Left colon (tissue), 2 donors: ENCODE measurements at regions not wholly inside any gene's neighbourhood (a gene's known extent, or its start where the extent isn't known, plus 50 kb on each side); places are given as distances from the start of the nearest gene placed in this dataset.

Experiments used
- ATAC-seq: fragments of 200-7000 bp; cut with Tn5 transposase; one replicate; pipeline ENCODE4 v1.9.1; 2020; ENCODE audit warnings: mild to moderate bottlenecking, moderate library complexity
- DNase-seq, 2 donors: peaks; one replicate each; pipeline ENCODE4 v3.0.0-alpha.2; 2020
- intact Hi-C, 2 donors: fragments of 100-400 bp; cut with DNase I in 1 of 2; cut with micrococcal nuclease in 1 of 2; formaldehyde crosslinking; loops; one replicate each; pipeline versions ENCODE4 v1.11.2 to v1.14.0; 2022; cut with DNase I, micrococcal nuclease
- donor health status: DM: no; HTN: no; CAD: no.
- donor health status: DM: yes; HTN: yes; CAD: no.

- intact Hi-C loops, result no loop called here
- DNase-seq (no peak), ATAC-seq (peak; percentile 71)
These were observed 54.4 kb upstream of the PIK3R1 start for GRCh38 chr5:68161156-68161555.

GRCh38 chr5:68159224-68159951 is 56.2 kb upstream of the PIK3R1 start:
- DNase-seq (no peak), ATAC-seq (no peak)
- intact Hi-C loops, result no loop called here

GRCh38 chr5:68155940-68156339 is 59.6 kb upstream of the PIK3R1 start:
- intact Hi-C loops, result no loop called here
- ATAC-seq (no peak), DNase-seq (no peak)

GRCh38 chr5:68154119-68154857 is 61.3 kb upstream of the PIK3R1 start:
- intact Hi-C loops, result no loop called here
- DNase-seq, result no peak
- no peak for ATAC-seq

- intact Hi-C loops, result no loop called here
- no peak for DNase-seq
- ATAC-seq, result no peak
These were observed 63.7 kb upstream of the PIK3R1 start for GRCh38 chr5:68151812-68152211.

- ATAC-seq (no peak), DNase-seq (no peak)
- intact Hi-C loops, result no loop called here
These were observed 66.4 kb upstream of the PIK3R1 start for GRCh38 chr5:68149189-68149588.

GRCh38 chr5:68148096-68148495 is 67.5 kb upstream of the PIK3R1 start:
- ATAC-seq, result no peak
- DNase-seq, result no peak
- intact Hi-C loops, result no loop called here

- no peak for DNase-seq
- no peak for ATAC-seq
- intact Hi-C loops, result no loop called here
These were observed 67.9 kb upstream of the PIK3R1 start for GRCh38 chr5:68147659-68148058.

GRCh38 chr5:68141494-68141893 is 74.1 kb upstream of the PIK3R1 start:
- ATAC-seq (peak; percentile 26), DNase-seq (no peak)
- intact Hi-C loops, result no loop called here

- no peak for DNase-seq
- intact Hi-C loops, result no loop called here
- ATAC-seq, result no peak
These were observed 74.8 kb upstream of the PIK3R1 start for GRCh38 chr5:68140763-68141162.

GRCh38 chr5:68139611-68140441 is 75.7 kb upstream of the PIK3R1 start:
- intact Hi-C loops, result no loop called here
- DNase-seq, result no peak
- ATAC-seq, result no peak

- DNase-seq, result no peak
- intact Hi-C loops, result no loop called here
- ATAC-seq, result no peak
These were observed 77.9 kb upstream of the PIK3R1 start for GRCh38 chr5:68137511-68138140.

GRCh38 chr5:68134669-68135313 is 80.8 kb upstream of the PIK3R1 start:
- DNase-seq (no peak), ATAC-seq (peak; percentile 92)
- intact Hi-C loops, result no loop called here

- intact Hi-C loops, result no loop called here
- ATAC-seq (peak; percentile 75), DNase-seq (peak; percentile 37 to 59)
These were observed 81.4 kb upstream of the PIK3R1 start for GRCh38 chr5:68134033-68134668.

GRCh38 chr5:68130253-68130652 is 85.3 kb upstream of the PIK3R1 start:
- no peak for ATAC-seq
- intact Hi-C loops, result no loop called here
- DNase-seq, result no peak

GRCh38 chr5:68129364-68129763 is 86.2 kb upstream of the PIK3R1 start:
- DNase-seq (no peak), ATAC-seq (no peak)
- intact Hi-C loops, result no loop called here

- intact Hi-C loops, result no loop called here
- DNase-seq, result no peak
- ATAC-seq, result no peak
These were observed 88.7 kb upstream of the PIK3R1 start for GRCh38 chr5:68126886-68127285.
